ENCODE measurements at regions not wholly inside any gene's neighbourhood (a gene's known extent, or its start where the extent isn't known, plus 50 kb on each side); places are given as distances from the start of the nearest gene placed in this dataset.

DNA sequence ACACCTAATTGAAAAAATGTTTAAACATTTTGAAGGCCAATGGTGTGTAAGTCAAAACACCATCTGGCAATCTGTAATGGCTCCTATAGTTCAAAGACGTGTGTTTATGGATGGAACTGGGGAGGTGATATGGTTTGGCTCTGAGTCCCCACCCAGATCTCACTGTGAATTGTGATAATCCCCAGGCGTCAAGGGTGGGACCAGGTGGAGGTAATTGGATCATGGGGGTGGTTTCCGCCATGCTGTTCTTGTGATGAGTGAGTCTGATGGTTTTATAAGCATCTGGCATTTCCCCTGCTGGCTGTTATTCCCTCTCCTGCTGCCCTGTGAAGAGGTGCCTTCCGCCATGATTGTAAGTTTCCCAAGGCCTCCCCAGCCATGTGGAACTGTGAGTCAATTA lies 52.2 kb downstream of the ADRA2C start:
- DNase-seq = no peak

DNA sequence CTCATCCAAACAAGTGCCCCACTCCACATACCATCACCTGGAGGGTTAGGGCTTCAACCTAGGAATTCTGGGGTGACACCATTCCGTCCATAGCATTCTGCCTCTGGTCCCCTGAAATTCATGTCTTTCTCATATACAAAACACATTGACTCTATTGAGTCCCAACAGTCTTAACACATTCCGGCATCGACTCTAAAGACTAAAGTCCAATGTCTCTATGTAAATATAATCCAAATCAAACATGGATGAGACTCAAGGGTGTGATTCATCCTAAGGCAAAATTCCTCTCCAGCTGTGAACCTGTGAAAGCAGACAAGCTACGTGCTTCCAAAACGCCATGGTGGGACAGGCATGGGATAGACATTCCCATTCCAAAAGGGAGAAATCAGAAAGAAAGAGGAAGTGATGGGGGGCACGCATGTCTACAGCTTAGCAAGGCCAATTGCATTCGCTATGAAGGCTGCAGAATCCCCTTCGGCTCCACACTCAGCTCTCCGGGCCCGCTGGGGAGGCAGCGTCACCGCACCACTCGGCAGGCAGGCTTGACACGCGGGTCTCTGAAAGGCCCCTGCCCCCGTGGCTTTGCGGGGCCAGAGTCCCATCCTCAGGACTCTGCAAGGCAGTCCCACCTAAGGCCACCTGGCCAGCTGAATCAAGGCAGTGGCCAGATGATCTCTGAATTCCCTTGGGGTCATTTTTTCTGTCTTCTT lies 53.2 kb downstream of the ADRA2C start:
- DNase-seq = no peak

DNA sequence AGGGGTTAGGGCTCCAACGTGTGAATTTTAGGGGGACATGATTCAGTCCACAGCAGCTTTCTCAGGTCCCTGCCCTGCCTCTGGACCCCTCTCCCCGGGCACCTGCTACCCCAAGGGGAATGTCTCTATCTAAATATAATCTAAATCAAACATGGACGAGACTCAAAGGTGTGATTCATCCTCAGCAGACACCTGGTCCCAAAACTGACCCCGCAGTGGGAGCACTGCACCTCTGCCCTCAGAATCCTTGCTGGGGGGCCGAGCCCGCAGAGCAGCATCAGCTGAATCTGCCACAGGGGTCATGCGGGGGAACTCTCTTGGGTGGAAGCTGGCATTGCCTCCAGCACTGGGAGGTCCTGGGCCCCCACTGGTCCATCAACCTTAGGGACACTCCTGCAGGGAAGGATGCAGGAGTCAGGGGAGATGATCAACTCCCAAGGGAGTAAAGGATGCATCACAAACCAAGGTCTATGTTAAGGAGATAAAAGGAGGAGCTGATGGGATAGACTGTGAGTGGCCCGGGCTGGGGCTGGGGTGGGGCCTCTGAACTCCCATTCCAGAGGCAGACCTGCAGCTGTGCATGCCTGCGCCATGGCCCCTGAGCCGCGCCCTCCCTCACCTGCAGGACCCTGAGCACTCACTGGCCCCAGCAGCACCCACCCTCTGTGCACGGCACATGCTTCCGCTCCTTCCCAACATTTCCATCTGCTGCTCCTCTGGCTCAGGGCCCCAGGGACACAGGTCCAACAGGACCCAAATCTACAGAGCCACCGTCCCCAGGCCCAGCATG lies 54.0 kb downstream of the ADRA2C start:
- DNase-seq = no peak

DNA sequence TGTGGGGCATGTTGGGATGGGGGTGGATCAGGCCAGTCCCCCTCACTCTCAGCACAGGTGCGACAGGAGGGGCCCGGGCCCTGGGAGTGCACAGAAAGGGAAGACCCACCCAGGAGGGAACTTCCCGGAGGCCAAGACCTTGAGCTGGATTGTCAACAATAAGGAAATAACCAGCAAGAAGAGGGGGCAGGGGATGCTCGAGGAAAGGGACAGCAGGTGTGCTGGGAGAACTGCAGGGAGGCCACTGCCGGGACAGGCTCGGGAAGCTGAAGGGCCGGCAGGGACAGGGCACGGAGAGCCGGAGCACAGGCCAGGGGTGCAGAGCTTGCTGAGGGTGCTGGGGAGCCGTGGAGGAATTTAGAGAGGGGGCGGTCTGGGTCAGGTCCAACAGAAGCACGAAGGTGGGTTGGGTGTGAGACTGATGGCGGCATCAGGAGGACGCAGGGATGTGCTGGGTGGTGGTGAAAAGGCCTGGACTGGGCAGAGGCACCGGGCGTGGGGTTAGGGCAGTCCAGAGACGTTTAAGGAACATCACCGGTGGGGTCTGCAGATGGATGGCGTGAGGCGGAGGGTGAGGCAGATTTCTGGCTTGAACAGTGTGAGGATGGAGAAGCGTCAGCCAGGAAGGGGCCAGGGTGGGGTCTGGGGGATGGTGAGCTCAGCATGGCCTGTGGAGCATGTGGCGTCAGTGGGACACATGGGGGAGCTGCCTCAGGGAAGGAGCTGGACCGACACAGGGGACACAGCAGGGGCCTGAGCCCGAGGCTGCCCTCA lies 54.8 kb downstream of the ADRA2C start:
- DNase-seq = no peak

DNA sequence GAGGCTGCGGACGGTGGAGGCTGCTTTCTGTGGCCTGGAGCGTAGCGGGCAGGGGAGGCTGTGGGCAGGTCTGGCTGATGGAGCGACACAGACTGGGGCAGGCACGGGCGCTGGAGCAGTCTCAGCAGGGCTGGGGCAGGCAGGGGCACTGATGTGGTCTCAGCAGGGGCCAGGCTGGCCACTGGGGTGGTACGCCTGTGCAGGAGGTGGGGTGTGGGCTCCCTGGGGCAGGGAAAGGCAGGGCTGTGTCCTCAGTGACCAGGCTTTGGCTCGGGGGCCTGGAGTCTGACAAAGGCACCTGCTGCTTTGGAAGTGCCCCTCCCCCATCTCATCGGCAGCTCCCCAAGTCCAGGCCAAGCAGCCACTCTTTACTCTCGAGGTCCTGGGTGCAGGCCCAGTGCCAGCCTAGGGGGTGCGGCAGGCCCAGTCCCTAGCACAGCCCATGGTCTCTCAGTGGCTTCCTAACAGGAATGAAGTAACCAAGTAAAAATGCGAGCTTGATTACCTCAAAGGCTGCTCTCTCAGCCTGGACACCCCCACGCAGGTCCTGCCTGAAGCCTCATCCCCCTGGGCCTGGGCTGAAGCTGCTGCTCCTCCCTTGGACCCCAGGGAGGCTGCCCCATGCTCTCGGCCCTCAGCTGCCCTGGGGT lies 55.5 kb downstream of the ADRA2C start:
- no peak for DNase-seq

DNA sequence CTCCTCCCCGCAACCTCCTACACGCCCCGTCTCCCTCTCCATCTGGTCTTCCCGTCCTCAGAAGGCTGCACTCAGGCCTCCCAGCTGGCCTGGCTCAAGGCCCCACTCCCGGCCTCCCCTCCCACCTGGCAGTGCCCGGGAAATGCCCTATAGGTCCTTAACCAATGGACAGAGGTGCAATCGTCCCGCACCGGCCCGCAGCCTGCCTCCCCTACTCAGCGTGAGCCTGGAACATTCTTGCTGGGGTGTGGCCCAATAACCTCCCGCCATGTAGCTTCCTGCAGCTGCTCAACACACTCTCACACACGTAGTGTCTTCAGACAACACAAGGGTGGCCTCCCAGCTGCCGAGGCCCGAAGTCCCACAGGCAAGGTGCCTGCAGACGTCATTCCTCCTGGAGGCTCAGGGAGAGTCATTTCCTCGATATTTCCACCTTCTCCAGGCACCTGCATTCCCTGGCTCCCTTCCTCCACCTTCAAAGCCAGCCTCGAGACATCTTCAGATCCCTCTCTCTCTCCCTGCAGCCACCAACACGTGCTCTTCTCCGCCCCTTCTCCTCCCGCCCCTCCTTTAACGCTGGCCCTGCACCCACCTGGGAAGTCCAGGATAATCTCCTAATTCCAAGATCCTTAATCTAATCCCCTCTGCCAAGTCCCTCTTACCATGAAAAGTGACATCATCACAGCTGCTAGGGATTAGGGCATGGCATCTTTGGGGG lies 56.2 kb downstream of the ADRA2C start:
- DNase-seq = no peak

DNA sequence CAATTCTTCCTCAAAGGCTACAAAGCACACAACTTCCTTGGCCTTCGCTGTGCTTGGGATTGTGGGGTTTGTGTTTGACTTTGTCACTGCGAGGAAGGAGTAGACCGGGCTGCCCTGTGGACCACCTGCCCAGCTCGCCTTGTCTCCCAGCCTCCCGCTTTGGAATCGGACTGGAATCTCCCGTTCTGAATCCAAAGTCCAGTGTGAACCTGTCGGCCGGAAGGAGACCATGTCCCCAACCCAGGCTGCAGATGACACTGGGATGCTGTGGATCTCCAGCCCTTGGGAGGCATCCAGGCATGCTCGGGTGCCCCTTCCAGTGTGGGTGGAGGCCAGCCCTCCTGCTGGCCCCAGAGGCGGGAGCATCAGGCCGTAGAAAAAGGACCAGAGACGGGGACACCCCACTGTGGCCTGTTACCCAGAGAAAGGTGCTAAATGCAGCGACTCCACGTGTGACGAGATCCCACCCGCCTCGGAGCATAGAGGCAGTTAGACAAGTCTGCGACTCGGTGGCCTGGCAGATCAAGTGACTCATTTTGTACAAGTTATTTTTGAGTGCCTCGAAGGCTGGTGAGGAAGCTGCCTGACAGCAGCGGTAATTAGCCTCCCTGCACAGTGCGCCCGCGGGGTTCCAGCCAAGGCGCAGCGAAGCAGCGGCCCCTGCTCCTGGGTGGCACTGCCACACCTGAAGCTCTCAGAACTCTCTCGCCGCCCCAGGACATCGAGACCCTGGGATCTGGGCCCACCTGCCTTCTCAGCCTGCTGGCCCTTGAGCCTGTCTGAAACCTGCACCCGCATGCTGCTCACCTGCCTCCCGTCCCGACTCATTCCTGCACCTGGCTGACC lies 57.5 kb downstream of the ADRA2C start:
- DNase-seq = no peak

DNA sequence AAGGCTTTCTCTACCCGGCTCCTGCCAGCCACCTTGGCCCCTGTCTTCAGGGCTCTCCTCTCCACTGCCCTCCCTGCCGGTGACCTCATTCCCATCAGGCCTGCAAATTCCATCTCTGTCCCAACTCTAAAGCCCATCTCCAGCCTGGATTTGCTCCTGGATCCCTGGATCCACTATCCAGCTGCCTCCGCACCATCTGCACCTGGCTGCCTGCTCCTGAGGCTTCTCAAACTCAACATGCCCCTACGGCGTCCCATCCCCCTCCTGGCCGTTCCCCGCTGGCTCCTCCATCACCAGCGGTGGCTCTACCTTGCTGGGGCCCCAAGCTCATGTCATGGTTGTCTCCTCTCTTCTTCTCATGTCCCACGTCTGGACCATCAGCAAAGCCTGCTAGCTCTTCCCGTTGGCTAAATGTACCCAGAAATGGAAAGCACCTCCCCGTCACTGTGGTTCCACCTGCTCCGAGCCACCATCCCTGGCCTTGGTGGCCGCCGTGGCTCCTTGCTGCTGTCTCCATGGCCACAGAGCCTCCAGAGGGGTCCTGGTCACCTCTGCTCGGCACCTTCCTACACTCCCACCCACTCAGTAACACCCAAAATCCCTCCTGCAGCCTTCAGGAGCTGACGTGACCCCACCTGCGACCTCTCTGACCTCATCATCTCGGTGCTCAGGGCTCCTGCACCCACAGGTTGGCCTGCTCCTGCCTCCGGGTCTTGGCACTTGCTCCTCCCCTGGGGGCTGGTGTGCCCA lies 58.5 kb downstream of the ADRA2C start:
- DNase-seq = no peak

DNA sequence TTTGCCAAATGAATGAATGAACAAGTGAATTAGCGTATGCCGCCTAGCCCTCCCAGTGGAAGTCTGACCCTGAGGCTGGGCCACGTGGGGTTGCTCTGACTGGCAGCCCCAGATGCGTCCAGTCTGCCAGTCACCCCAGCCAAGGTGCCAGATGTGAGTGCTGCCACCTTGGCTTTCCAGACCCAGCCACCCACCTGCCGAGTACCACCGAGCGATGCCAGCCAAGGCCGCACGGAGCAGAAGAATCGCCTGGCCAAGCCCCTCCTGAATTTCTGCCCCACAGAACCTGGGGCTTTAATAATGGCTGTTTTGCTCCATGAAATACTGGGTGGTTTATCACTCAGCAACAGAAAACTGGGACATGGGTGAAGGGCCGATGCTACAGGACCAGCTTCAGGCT lies 59.3 kb downstream of the ADRA2C start:
- no peak for DNase-seq

DNA sequence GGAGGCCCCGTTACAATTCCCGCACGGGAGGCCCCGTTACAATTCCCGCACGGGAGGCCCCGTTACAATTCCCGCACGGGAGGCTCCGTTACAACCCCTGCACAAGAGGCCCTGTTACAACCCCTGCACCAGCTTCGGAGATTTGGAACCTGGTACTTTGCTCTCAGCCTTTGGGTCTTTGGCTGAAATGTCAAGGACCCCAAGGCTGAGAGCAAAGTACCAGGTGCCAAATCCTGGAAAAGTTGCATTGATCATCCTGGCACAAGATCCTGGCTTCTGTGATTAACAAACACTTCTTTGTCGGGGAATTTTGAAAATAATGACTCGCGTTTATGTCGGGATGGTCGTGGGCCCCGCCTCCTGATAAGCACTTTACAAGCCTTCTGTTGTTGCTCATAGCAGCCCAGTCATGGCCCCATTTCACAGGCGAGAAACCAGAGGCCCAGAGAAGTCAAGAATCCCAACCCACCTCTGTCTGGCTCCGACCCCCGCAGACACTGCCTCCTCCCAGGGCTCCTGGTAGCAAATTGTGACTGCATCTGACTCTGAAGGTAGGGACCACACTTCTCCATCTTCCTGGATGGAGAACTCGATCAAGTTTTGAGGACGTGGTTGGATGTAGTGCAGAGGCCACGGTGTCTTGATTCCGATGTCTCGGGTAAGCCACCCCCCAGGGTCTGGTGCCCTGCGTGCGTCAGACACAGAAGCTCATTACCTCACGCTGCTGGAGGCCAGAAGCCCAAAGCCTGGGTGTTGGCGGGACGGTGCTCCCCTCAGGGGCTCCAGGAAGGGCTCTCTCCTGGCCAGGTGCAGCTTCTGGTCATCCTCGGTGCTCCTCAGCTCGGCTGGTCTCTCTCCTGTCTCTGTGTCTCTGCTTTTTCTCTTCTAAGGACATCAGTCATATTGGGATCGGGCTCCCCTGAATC lies 60.3 kb downstream of the ADRA2C start:
- DNase-seq = no peak

DNA sequence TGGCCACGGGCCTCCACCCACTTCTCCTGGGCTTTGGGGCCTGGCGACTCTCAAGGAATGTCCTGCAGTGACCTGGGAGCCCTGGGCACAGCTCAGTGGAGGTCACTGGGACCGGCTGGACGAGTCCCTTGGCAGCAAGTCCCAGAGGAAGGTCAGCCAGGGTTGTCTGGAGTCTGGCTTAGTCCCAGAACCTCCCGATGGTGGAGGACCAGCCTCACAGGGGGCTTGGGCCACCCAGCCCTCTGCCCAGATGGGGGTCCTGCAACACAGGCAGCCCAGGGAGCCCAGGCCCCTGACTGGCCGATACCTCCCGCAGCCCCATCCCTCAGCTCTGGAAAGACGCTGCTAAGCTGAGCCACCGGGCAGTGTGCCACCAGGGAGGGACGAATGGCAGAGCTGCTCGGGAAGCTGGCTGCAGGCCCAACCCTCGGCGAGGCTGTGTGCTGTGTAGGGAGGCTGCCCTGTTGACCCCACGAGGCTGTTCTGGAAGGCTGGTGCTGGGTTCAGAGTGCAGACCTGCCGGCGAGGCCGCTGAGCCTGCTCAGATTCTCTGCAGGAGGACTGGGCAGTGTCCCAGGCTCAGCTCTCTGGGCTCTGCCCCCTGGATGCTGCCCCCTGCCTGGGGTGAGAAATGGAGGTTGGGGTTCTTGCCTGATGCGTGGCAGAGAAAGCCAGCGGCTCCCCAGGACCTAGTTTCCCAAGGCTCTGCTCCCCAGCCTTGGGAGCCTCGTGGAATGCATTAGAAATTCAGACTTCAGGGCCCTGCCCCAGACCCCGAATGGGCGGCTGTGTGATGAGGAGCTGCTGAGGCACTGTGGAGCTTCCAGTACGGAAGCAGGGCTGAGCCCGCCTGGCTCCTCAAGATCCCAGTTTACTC lies 61.7 kb downstream of the ADRA2C start:
- DNase-seq = no peak

DNA sequence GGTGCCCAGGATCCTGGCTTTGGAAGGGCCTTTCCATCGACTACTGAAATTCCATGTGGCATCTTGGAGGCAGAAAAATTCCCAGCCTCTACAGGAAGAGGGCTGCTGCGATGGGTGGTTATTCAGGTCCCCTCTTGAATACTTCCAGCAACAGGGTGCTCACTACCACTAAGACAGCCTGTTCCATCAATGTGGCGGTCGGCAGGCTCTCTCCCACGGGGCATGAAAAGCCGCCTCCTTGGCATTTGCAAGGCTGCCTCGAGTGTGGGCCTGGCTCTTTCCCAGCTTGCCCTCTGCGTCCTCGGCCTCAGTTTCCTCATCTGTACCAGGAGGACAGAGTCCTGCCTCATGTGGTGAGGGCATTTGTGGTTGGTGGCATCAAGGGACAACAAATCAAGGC lies 62.4 kb downstream of the ADRA2C start:
- DNase-seq = no peak

DNA sequence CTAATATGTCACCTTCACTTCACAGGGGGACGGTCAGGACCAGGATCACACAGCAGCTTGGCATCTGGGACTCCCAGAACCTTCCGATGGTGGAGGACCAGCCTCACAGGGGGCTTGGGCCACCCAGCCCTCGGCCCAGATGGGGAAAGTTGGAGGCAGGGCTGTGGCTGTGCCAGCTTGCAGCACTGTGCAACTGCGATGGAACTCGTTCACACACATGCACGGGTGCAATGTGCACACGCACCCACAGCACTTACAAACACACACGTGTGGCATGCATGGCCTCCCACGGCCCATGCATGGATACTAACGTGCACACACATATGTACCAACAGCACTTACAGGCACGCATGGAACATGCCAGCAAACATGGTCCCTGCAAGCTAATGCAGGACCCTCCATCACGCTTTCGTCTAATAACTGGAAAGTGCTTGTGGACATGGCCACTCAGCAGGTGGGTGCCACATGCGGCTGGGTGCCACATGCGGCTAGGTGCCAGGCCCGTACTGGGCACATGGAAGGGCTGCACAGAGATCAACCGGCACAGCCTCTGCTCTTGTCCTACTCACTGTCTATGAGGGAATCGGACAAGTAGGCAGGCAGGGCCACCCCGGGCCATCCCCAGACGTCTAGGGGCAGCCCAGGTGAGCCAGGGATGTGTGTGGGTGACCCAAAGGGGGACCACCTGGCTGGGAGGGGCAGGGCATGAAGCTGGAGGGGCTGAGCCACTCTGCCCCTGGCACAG lies 63.2 kb downstream of the ADRA2C start:
- DNase-seq = no peak

DNA sequence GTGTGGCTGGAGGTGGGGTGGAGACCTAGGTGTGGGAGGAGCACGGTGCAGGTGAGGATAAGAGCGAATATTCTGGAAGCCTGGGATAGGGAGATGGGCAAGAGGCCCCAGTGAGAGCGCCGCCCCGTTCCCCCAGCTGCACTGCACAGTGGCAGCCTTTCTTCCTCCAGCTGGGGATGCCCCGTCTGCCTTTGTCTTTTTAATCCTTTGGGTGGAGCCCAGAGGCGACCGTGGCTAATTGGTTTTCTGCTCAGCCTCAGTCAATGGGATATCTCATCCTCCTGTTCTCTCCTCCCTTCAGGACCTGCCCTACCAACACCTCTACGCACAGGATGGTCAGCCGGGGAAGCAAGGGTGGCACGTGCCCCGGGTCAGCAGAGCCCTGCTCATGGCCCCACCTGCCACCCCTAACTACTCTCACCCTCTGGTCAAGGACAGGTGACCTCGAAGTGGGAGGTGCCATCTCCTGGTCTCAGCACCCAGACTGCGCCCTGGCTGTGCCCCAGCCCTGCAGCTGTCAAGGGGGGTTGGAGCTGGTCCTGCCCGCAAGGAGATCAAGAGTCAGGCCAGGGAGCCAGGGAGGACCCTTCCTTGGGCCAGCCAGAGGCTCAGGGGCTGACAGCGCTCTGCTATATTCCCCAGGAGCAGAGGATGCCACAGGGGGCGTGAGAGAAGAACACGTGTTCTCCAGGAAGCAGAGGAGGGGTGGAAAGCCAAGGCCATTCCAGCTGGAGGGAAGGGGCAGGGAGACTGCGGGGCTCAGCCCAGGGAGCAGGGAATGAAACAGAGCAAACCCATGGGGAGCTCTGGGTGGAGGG lies 64.0 kb downstream of the ADRA2C start:
- no peak for DNase-seq

DNA sequence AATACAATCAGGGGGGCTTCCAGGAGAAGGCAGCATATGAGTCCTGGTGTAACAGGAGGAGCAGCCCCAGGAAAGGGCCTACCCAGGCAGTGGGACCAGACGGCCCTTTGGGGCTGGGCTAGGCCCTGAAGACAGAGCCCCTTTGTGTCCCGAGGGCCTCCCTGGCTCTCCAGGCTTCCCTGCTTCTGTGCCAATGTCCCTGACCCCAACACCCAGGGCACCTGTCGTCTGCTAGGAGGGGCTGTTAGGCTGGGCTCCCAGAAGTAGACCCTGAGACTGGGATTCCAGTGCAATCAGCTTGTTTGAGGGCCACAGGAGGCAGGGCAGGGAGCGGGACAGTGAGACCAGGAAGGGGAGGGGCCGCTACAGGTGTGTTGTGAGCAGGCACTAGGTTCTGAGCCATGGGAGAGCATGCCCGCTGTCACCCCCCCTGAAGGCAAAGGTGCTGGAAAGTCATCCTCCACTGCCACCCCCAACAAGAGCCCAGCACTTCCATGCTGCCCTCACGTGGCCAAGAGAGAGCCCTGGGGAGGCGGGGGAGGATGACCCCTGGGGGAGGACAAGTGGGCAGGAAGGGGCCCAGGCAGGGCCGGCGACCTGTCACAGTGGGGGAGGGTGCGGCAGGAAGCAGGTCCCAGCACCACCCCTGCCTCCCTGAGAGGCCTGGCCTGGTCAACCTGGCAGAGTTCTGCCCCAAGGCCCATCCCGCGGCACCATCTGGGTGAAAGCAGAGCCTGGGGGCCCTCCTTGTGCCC lies 64.8 kb downstream of the ADRA2C start:
- no peak for DNase-seq

DNA sequence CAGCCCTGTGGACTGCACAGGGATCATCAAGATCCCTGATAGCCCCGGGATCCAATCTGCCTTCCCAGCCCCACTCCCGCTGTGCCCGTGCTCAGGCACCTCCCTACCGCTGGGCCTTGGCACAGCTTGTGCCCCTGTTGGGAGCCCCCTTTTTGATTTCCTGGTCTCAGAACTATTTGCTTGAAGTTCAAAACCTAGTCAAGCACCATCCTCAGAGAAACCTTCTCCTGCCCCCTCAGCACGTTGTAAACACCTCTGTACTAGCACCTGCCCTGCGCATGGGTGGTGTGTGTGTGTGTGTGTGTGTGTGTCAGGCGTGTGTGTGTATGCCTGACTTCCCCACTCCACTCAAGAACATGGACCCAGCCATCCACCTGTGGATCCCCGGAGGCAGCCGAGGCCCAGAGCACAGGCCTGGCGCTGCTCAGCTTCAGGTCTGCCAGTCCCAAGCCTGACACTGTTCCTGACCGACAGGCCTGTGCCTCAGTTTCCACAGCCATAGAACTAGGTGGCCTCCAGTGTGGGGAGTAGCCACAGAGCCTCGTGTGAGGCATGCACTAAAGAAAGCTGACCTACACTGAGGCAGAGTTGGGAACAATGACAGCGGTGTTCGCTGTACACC lies 65.5 kb downstream of the ADRA2C start:
- no peak for DNase-seq

All from NCI-H1048 (cell line).